OCI-LY7 (cell line): ENCODE measurements at regions not wholly inside any gene's neighbourhood (a gene's known extent, or its start where the extent isn't known, plus 50 kb on each side); places are given as distances from the start of the nearest gene placed in this dataset.

Experiments used
- BruUV-seq: library from RNA; stranded (reverse); fragments of 400-500 nt; replicated peaks from 2 replicates; lab custom pipeline; 2021; lab: Mats Ljungman, UMichigan
- CTCF ChIA-PET: fragments of 300-600 bp; sonication (Branson Sonifier 250); formaldehyde crosslinking; loops from one replicate; lab custom pipeline; 2022; ENCODE audit warnings: antibody characterized with exemption; ENCODE audit not compliant: unreplicated experiment; lab: Charles Lee
- POLR2A ChIA-PET: fragments of 300-600 bp; sonication (Branson Sonifier 250); formaldehyde crosslinking; loops from one replicate; lab custom pipeline; 2022; ENCODE audit warnings: antibody characterized with exemption; lab: Charles Lee
- DNase-seq: peaks from one replicate; pipeline ENCODE4 v3.0.0-alpha.2; 2015; ENCODE audit warnings: low spot score
- H2AFZ ChIP-seq: fragments of 200-600 bp; sonication (generic), shearing (Covaris generic); 2 replicates; pipeline ENCODE4 v1.6.1; 2014; ENCODE audit warnings: mild to moderate bottlenecking, antibody characterized with exemption, low read length, moderate library complexity
- H3K27ac ChIP-seq: fragments of 200-600 bp; sonication (generic); 2 replicates; pipeline ENCODE4 v1.5.1; 2014; ENCODE audit warnings: mixed run types, low read depth, mild to moderate bottlenecking, moderate library complexity, low read length, inconsistent platforms; ENCODE audit not compliant: poor library complexity, severe bottlenecking
- H3K36me3 ChIP-seq: fragments of 200-600 bp; sonication (generic); 2 replicates; pipeline ENCODE4 v1.6.1; 2014; ENCODE audit warnings: mild to moderate bottlenecking, antibody characterized with exemption, low read length, moderate library complexity, mixed read lengths; ENCODE audit not compliant: insufficient read depth
- H3K4me1 ChIP-seq: fragments of 200-600 bp; sonication (generic); 2 replicates; pipeline ENCODE4 v1.5.1; 2014; ENCODE audit warnings: mild to moderate bottlenecking, low read length; ENCODE audit not compliant: insufficient read depth, poor library complexity, severe bottlenecking
- H3K4me2 ChIP-seq: fragments of 200-600 bp; sonication (generic); 2 replicates; pipeline ENCODE4 v1.6.1; 2014; ENCODE audit warnings: mild to moderate bottlenecking, low read length
- H3K4me3 ChIP-seq: fragments of 200-600 bp; sonication (generic); 2 replicates; pipeline ENCODE4 v1.5.1; 2014; ENCODE audit warnings: mild to moderate bottlenecking, low read depth, low read length; ENCODE audit not compliant: poor library complexity, severe bottlenecking
- H3K79me2 ChIP-seq: fragments of 200-600 bp; sonication (generic); 2 replicates; pipeline ENCODE4 v1.6.1; 2016; ENCODE audit warnings: low read depth, mild to moderate bottlenecking, low read length, moderate library complexity, mixed read lengths; ENCODE audit not compliant: insufficient read depth
- H3K9me2 ChIP-seq: fragments of 200-600 bp; sonication (generic); 2 replicates; pipeline ENCODE4 v1.6.1; 2016; ENCODE audit warnings: mild to moderate bottlenecking, low read length, mixed read lengths; ENCODE audit not compliant: insufficient read depth
- H3K9me3 ChIP-seq: fragments of 200-600 bp; sonication (generic); 2 replicates; pipeline ENCODE4 v1.6.1; 2014; ENCODE audit warnings: mild to moderate bottlenecking, mixed run types, low read length, mixed read lengths
- H4K20me1 ChIP-seq: fragments of 200-600 bp; sonication (generic); 2 replicates; pipeline ENCODE4 v1.6.1; 2014; ENCODE audit warnings: mild to moderate bottlenecking, antibody characterized with exemption, low read length, moderate library complexity, mixed read lengths; ENCODE audit not compliant: insufficient read depth
- CTCF ChIP-seq: fragments of 200-600 bp; sonication (generic); conservative IDR thresholded peaks from 2 replicates; pipeline ENCODE4 v1.5.1; 2014; ENCODE audit warnings: mild to moderate bottlenecking, antibody characterized with exemption, low read length, moderate library complexity, mixed read lengths
- EZH2phosphoT487 ChIP-seq: fragments of 200-600 bp; sonication (generic); IDR thresholded peaks from 2 replicates; pipeline ENCODE4 v1.6.1; 2018; ENCODE audit warnings: low read depth, borderline replicate concordance, mild to moderate bottlenecking, mixed run types, antibody characterized with exemption, low read length, moderate library complexity, mixed read lengths
- intact Hi-C: fragments of 100-400 bp; cut with micrococcal nuclease; formaldehyde crosslinking; loops from one replicate; pipeline ENCODE4 v1.10.0; 2022; ENCODE audit not compliant: unreplicated experiment

- Histone ChIP-seq H4K20me1 (no peaks in the 10 kb centered on the region), H3K9me2 (no peaks in the 10 kb centered on the region), H3K36me3 (no peaks in the 10 kb centered on the region), H3K4me1 (no peaks in the 10 kb centered on the region), H3K27ac (no peak overlapping the region), H3K4me2 (no peak overlapping the region), H3K9me3 (no peaks in the 10 kb centered on the region), H2AFZ (no peak overlapping the region), H3K79me2 (no peaks in the 10 kb centered on the region), H3K4me3 (no peak overlapping the region)
- no TSS peak for BruUV-seq
- TF ChIP-seq CTCF (no peak), EZH2phosphoT487 (no peak)
- intact Hi-C loops: no loop called here
- ChIA-PET POLR2A (no interaction called here), CTCF (no interaction called here)
- no peak for DNase-seq
These were observed 202.7 kb upstream of the FRMD6 start for GRCh38 chr14:51448831-51449670.

GRCh38 chr14:51449681-51450080, 202.0 kb upstream of the FRMD6 start:
- no peak overlapping the region for H3K27ac ChIP-seq
- no peak for DNase-seq
- intact Hi-C loops: no loop called here
- no peaks in the 10 kb centered on the region for H3K79me2 ChIP-seq
- H3K4me1 ChIP-seq: no peaks in the 10 kb centered on the region
- H3K4me3 ChIP-seq: no peak overlapping the region
- H3K36me3 ChIP-seq: no peaks in the 10 kb centered on the region
- CTCF ChIA-PET: no interaction called here
- H3K9me2 ChIP-seq: no peaks in the 10 kb centered on the region
- BruUV-seq: no TSS peak
- no peak overlapping the region for H3K4me2 ChIP-seq
- H2AFZ ChIP-seq: no peak overlapping the region
- H4K20me1 ChIP-seq: no peaks in the 10 kb centered on the region
- no peaks in the 10 kb centered on the region for H3K9me3 ChIP-seq
- TF ChIP-seq EZH2phosphoT487: no peak
- no peak for TF ChIP-seq CTCF
- POLR2A ChIA-PET: interaction anchor here (0.5 kb wide), 1 partner anchor 94 kb away, joined by 4 read pairs; no protein-coding TSS in a partner anchor

GRCh38 chr14:51451561-51451960, 200.1 kb upstream of the FRMD6 start:
- DNase-seq: no peak
- ChIA-PET CTCF (no interaction called here), POLR2A (no interaction called here)
- Histone ChIP-seq H3K36me3 (no peaks in the 10 kb centered on the region), H3K79me2 (no peaks in the 10 kb centered on the region), H3K9me3 (no peaks in the 10 kb centered on the region), H3K4me2 (no peak overlapping the region), H2AFZ (no peak overlapping the region), H4K20me1 (no peaks in the 10 kb centered on the region), H3K9me2 (no peaks in the 10 kb centered on the region), H3K4me3 (no peak overlapping the region), H3K4me1 (no peaks in the 10 kb centered on the region), H3K27ac (no peak overlapping the region)
- intact Hi-C loops: no loop called here
- TF ChIP-seq EZH2phosphoT487 (no peak), CTCF (no peak)
- BruUV-seq: no TSS peak
